IMR-90 (cell line): ENCODE measurements at regions not wholly inside any gene's neighbourhood (a gene's known extent, or its start where the extent isn't known, plus 50 kb on each side); places are given as distances from the start of the nearest gene placed in this dataset.

Experiments used
- ATAC-seq: fragments of 200-7000 bp; cut with Tn5 transposase; 2 replicates; pipeline ENCODE4 v1.9.1; 2020; ENCODE audit warnings: low read depth, mild to moderate bottlenecking, moderate library complexity
- BruUV-seq: library from RNA; stranded (reverse); fragments of 400-500 nt; replicated peaks from 2 replicates; lab custom pipeline; 2021; lab: Mats Ljungman, UMichigan
- CTCF ChIA-PET: fragments of 300-600 bp; formaldehyde crosslinking; extraction: SDS; loops from one replicate; lab custom pipeline; 2021; ENCODE audit warnings: antibody characterized with exemption; lab: Yijun Ruan, JAX
- POLR2A ChIA-PET: fragments of 300-600 bp; sonication (Branson Sonifier 250); formaldehyde crosslinking; loops from one replicate; lab custom pipeline; 2022; ENCODE audit warnings: antibody characterized with exemption; ENCODE audit not compliant: unreplicated experiment; lab: Charles Lee
- DNase-seq: peaks from one replicate; pipeline ENCODE4 v3.0.0; 2013
- H2AFZ ChIP-seq: replicated peaks from 2 replicates; pipeline ENCODE3; 2013; ENCODE audit warnings: low read length, mild to moderate bottlenecking; ENCODE audit not compliant: poor library complexity
- H2AK5ac ChIP-seq: 2 replicates; pipeline ENCODE4 v1.6.1; 2013; ENCODE audit warnings: low read depth, low read length, inconsistent platforms
- H2AK9ac ChIP-seq: replicated peaks from 2 replicates; pipeline ENCODE3; 2013; ENCODE audit warnings: mild to moderate bottlenecking, low read depth, low read length, moderate library complexity; ENCODE audit not compliant: poor library complexity
- H2BK120ac ChIP-seq: 2 replicates; pipeline ENCODE4 v1.6.1; 2013; ENCODE audit warnings: low read depth, low read length, inconsistent platforms
- H2BK15ac ChIP-seq: 3 replicates; pipeline ENCODE4 v1.6.1; 2013; ENCODE audit warnings: low read depth, low read length, inconsistent platforms
- H2BK20ac ChIP-seq: 2 replicates; pipeline ENCODE4 v1.6.1; 2013; ENCODE audit warnings: low read depth, mild to moderate bottlenecking, inconsistent platforms, low read length, moderate library complexity
- H2BK5ac ChIP-seq: 2 replicates; pipeline ENCODE4 v1.6.1; 2013; ENCODE audit warnings: mild to moderate bottlenecking, low read depth, low read length, inconsistent platforms; ENCODE audit not compliant: poor library complexity, severe bottlenecking
- H3K14ac ChIP-seq: replicated peaks from 2 replicates; pipeline ENCODE4 v1.6.1; 2013; ENCODE audit warnings: low read depth, low read length, inconsistent platforms
- H3K18ac ChIP-seq: 2 replicates; pipeline ENCODE4 v1.6.1; 2013; ENCODE audit warnings: low read depth, low read length, control low read depth
- H3K23ac ChIP-seq: 2 replicates; pipeline ENCODE4 v1.6.1; 2013; ENCODE audit warnings: low read depth, low read length, inconsistent platforms
- H3K27ac ChIP-seq: 2 replicates; pipeline ENCODE4 v1.5.1; 2013; ENCODE audit warnings: mild to moderate bottlenecking, control low read depth, low read length; ENCODE audit not compliant: insufficient read depth
- H3K27me3 ChIP-seq: 2 replicates; pipeline ENCODE4 v1.6.1; 2013; ENCODE audit warnings: low read length; ENCODE audit not compliant: control insufficient read depth, insufficient read depth
- H3K36me3 ChIP-seq: 2 replicates; pipeline ENCODE4 v1.6.1; 2013; ENCODE audit warnings: low read length, mixed read lengths; ENCODE audit not compliant: control insufficient read depth, insufficient read depth
- H3K4ac ChIP-seq: 2 replicates; pipeline ENCODE4 v1.6.1; 2013; ENCODE audit warnings: low read depth, low read length, inconsistent platforms
- H3K4me1 ChIP-seq: 2 replicates; pipeline ENCODE4 v1.6.1; 2013; ENCODE audit warnings: low read length, mixed read lengths; ENCODE audit not compliant: control insufficient read depth, insufficient read depth
- H3K4me2 ChIP-seq: 2 replicates; pipeline ENCODE4 v1.6.1; 2013; ENCODE audit warnings: low read depth, mild to moderate bottlenecking, control low read depth, low read length, moderate library complexity
- H3K4me3 ChIP-seq: 2 replicates; pipeline ENCODE4 v1.5.1; 2013; ENCODE audit warnings: low read depth, mild to moderate bottlenecking, control low read depth, low read length, moderate library complexity; ENCODE audit not compliant: insufficient read depth
- H3K56ac ChIP-seq: 2 replicates; pipeline ENCODE4 v1.6.1; 2013; ENCODE audit warnings: low read length, inconsistent platforms; ENCODE audit not compliant: insufficient read depth; ENCODE audit errors: extremely low read depth
- H3K79me1 ChIP-seq, 2 experiments: 2 replicates each; pipeline ENCODE4 v1.6.1; 2013; ENCODE audit warnings: low read length in 2 of 2, inconsistent platforms in 1 of 2, low read depth in 1 of 2
- H3K9ac ChIP-seq: 2 replicates; pipeline ENCODE4 v1.6.1; 2013; ENCODE audit warnings: low read depth, low read length, control low read depth
- H3K9me1 ChIP-seq: 2 replicates; pipeline ENCODE4 v1.6.1; 2013; ENCODE audit warnings: low read length, inconsistent platforms; ENCODE audit not compliant: insufficient read depth
- H3K9me3 ChIP-seq: 2 replicates; pipeline ENCODE4 v1.6.1; 2013; ENCODE audit warnings: low read length; ENCODE audit not compliant: control insufficient read depth, insufficient read depth
- H4K20me1 ChIP-seq: 2 replicates; pipeline ENCODE4 v1.6.1; 2013; ENCODE audit warnings: low read length, inconsistent platforms; ENCODE audit not compliant: insufficient read depth
- H4K5ac ChIP-seq: 2 replicates; pipeline ENCODE4 v1.6.1; 2013; ENCODE audit warnings: mild to moderate bottlenecking, low read depth, low read length, control low read depth
- H4K8ac ChIP-seq, 2 experiments: 2 replicates each; pipeline ENCODE4 v1.6.1; 2013; ENCODE audit warnings: low read depth in 2 of 2, low read length in 2 of 2, control low read depth in 1 of 2, inconsistent platforms in 1 of 2
- H4K91ac ChIP-seq: 2 replicates; pipeline ENCODE4 v1.6.1; 2013; ENCODE audit warnings: low read depth, low read length, inconsistent platforms; ENCODE audit not compliant: insufficient read depth
- CEBPB ChIP-seq: IDR thresholded peaks from 2 replicates; pipeline ENCODE4 v1.6.1; 2012; ENCODE audit warnings: low read depth, low read length, improper control_type of control experiment
- CHD1 ChIP-seq: IDR thresholded peaks from 2 replicates; pipeline ENCODE4 v1.6.1; 2012; ENCODE audit warnings: low read depth, low read length, improper control_type of control experiment
- ELK1 ChIP-seq: fragments of 150-350 bp; IDR thresholded peaks from 2 replicates; pipeline ENCODE4 v1.6.1; 2016; ENCODE audit warnings: low read depth, mild to moderate bottlenecking, low read length, moderate library complexity, borderline replicate concordance
- FOS ChIP-seq: fragments of 150-350 bp; IDR thresholded peaks from 2 replicates; pipeline ENCODE4 v1.6.1; 2016; ENCODE audit warnings: low read depth, low read length
- MAFK ChIP-seq: IDR thresholded peaks from 2 replicates; pipeline ENCODE4 v1.6.1; 2012; ENCODE audit warnings: low read depth, low read length, improper control_type of control experiment
- MAZ ChIP-seq: IDR thresholded peaks from 2 replicates; pipeline ENCODE4 v1.6.1; 2012; ENCODE audit warnings: low read depth, mild to moderate bottlenecking, low read length, improper control_type of control experiment, moderate library complexity, borderline replicate concordance
- MXI1 ChIP-seq: IDR thresholded peaks from 2 replicates; pipeline ENCODE4 v1.6.1; 2012; ENCODE audit warnings: low read depth, mild to moderate bottlenecking, low read length, moderate library complexity, borderline replicate concordance
- NFE2L2 ChIP-seq: fragments of 150-350 bp; IDR thresholded peaks from 2 replicates; pipeline ENCODE4 v1.6.1; 2016; ENCODE audit warnings: low read depth, mild to moderate bottlenecking, low read length
- POLR2A ChIP-seq: IDR thresholded peaks from 2 replicates; pipeline ENCODE4 v1.6.1; 2012; ENCODE audit warnings: mild to moderate bottlenecking, low read depth, low read length
- RAD21 ChIP-seq: IDR thresholded peaks from 2 replicates; pipeline ENCODE4 v1.6.1; 2012; ENCODE audit warnings: low read length, improper control_type of control experiment
- RCOR1 ChIP-seq: IDR thresholded peaks from 2 replicates; pipeline ENCODE4 v1.6.1; 2012; ENCODE audit warnings: mild to moderate bottlenecking, low read length, improper control_type of control experiment; ENCODE audit not compliant: insufficient replicate concordance
- RFX5 ChIP-seq: IDR thresholded peaks from 2 replicates; pipeline ENCODE4 v1.8.0; 2012; ENCODE audit warnings: low read depth, mild to moderate bottlenecking, low read length, moderate library complexity
- SMC3 ChIP-seq: fragments of 150-350 bp; IDR thresholded peaks from 2 replicates; pipeline ENCODE4 v1.6.1; 2016; ENCODE audit warnings: low read depth, mild to moderate bottlenecking, antibody characterized with exemption, low read length, moderate library complexity
- USF2 ChIP-seq: fragments of 150-350 bp; IDR thresholded peaks from 2 replicates; pipeline ENCODE4 v1.6.1; 2017; ENCODE audit warnings: mild to moderate bottlenecking, antibody characterized with exemption, low read length, low read depth
- WGBS, 2 experiments: methylation state at CpG; one replicate each; pipeline versions ENCODE4 v1.1.5 to v1.1.7; 2013; ENCODE audit warnings: missing lambda C conversion rate in 2 of 2; ENCODE audit not compliant: insufficient read length in 1 of 2; ENCODE audit errors: extremely low coverage in 2 of 2; 5-methylcytosine and 5-hydroxymethylcytosine counted together
- dilution Hi-C: fragments of 300-500 bp; cut with HindIII; formaldehyde crosslinking; loops from one replicate; pipeline ENCODE4 v1.14.3; 2018; ENCODE audit warnings: low sequenced_read_pairs; ENCODE audit not compliant: unreplicated experiment
- in situ Hi-C: fragments of 300-500 bp; cut with MboI; formaldehyde crosslinking; loops from 3 replicates; pipeline ENCODE4 v1.14.3; 2019; ENCODE audit warnings: low sequenced_read_pairs, inconsistent platforms, mixed read lengths
- intact Hi-C: fragments of 100-400 bp; cut with micrococcal nuclease; formaldehyde crosslinking; loops from 2 replicates; pipeline ENCODE4 v1.10.0; 2022

GRCh38 chr4:162229670-162230069 lies 65.9 kb upstream of the FSTL5 start:
- POLR2A ChIA-PET: no interaction called here
- no peak for TF ChIP-seq USF2
- TF ChIP-seq MXI1: no peak
- no peak for TF ChIP-seq MAZ
- no peak for TF ChIP-seq CHD1
- TF ChIP-seq RAD21: no peak
- no peak for TF ChIP-seq FOS
- no peak for TF ChIP-seq CEBPB
- TF ChIP-seq RCOR1: no peak
- no peak for TF ChIP-seq SMC3
- TF ChIP-seq MAFK: no peak
- TF ChIP-seq NFE2L2: no peak
- TF ChIP-seq RFX5: no peak
- TF ChIP-seq POLR2A: no peak
- TF ChIP-seq ELK1: no peak
- no peak for ATAC-seq

More at GRCh38 chr4:162229670-162230069, 65.9 kb upstream of the FSTL5 start:
- no peaks in the 10 kb centered on the region for H4K20me1 ChIP-seq
- no peak overlapping the region for H2AK5ac ChIP-seq
- no peaks in the 10 kb centered on the region for H3K36me3 ChIP-seq
- no peak overlapping the region for H3K18ac ChIP-seq
- no peak overlapping the region for H3K27ac ChIP-seq
- no peak overlapping the region for H3K4me2 ChIP-seq
- intact Hi-C loops (no loop called here), in situ Hi-C loops (no loop called here), dilution Hi-C loops (no loop called here)
- no peaks in the 10 kb centered on the region for H3K9me1 ChIP-seq
- no peaks in the 10 kb centered on the region for H3K27me3 ChIP-seq
- no peak overlapping the region for H3K23ac ChIP-seq
- H3K79me1 ChIP-seq: no peaks in the 10 kb centered on the region
- no TSS peak for BruUV-seq
- H4K5ac ChIP-seq: no peak overlapping the region
- CTCF ChIA-PET: no interaction called here
- H3K56ac ChIP-seq: no peak overlapping the region
- no peak overlapping the region for H3K4me3 ChIP-seq
- WGBS, 2 experiments: no CpG with 5 or more reads among the region's 2 CpGs
- no peak overlapping the region for H2BK20ac ChIP-seq
- no peaks in the 10 kb centered on the region; the same call in 1 of the 2 replicates for H3K9me3 ChIP-seq
- no peak overlapping the region for H2BK15ac ChIP-seq
- H3K14ac ChIP-seq: no peak overlapping the region
- H2AFZ ChIP-seq: no peak overlapping the region
- H3K4me1 ChIP-seq: no peaks in the 10 kb centered on the region
- no peak overlapping the region for H2BK120ac ChIP-seq
- no peak overlapping the region for H3K4ac ChIP-seq
- no peak overlapping the region for H4K8ac ChIP-seq
- H4K91ac ChIP-seq: no peak overlapping the region
- no peak overlapping the region for H3K9ac ChIP-seq
- H2BK5ac ChIP-seq: no peak overlapping the region
- no peak overlapping the region for H2AK9ac ChIP-seq
- no peak for DNase-seq
